Spleen (tissue), 11 donors: ENCODE measurements at regions not wholly inside any gene's neighbourhood (a gene's known extent, or its start where the extent isn't known, plus 50 kb on each side); places are given as distances from the start of the nearest gene placed in this dataset.

Experiments used
- DNase-seq: peaks from one replicate; pipeline ENCODE4 v3.0.0-alpha.2; 2020
- H3K27ac ChIP-seq, 8 donors: fragments of 200-600 bp; sonication (generic) in 7 of 8; 1 replicate in 4 of 8; 2 replicates in 4 of 8; pipeline versions ENCODE4 v1.5.0 to v1.8.0; 2016 to 2021; ENCODE audit warnings: inconsistent platforms in 4 of 8, mild to moderate bottlenecking in 4 of 8, moderate library complexity in 1 of 8
- H3K27me3 ChIP-seq, 7 donors: fragments of 200-600 bp; sonication (generic) in 6 of 7; replicated peaks in 1 of 7; 1 replicate in 4 of 7; 2 replicates in 3 of 7; pipeline versions ENCODE4 v1.5.0 to v1.8.0; 2016 to 2021; ENCODE audit warnings: inconsistent platforms in 3 of 7, mild to moderate bottlenecking in 1 of 7
- H3K36me3 ChIP-seq, 6 donors: fragments of 200-600 bp; sonication (generic) in 5 of 6; 1 replicate in 4 of 6; 2 replicates in 2 of 6; pipeline versions ENCODE4 v1.5.0 to v1.8.0; 2016 to 2021; ENCODE audit warnings: inconsistent platforms in 2 of 6
- H3K4me1 ChIP-seq, 6 donors: fragments of 200-600 bp; sonication (generic) in 5 of 6; 1 replicate in 3 of 6; 2 replicates in 3 of 6; pipeline versions ENCODE4 v1.5.0 to v1.8.0; 2016 to 2021; ENCODE audit warnings: inconsistent platforms in 3 of 6
- H3K4me3 ChIP-seq, 8 donors: fragments of 200-600 bp; sonication (generic) in 7 of 8; 1 replicate in 4 of 8; 2 replicates in 4 of 8; pipeline versions ENCODE4 v1.5.0 to v1.8.0; 2016 to 2021; ENCODE audit warnings: inconsistent platforms in 4 of 8, mild to moderate bottlenecking in 4 of 8, moderate library complexity in 2 of 8
- H3K9me3 ChIP-seq, 8 donors: fragments of 200-600 bp; sonication (generic) in 7 of 8; 1 replicate in 4 of 8; 2 replicates in 4 of 8; pipeline versions ENCODE4 v1.5.0 to v1.8.0; 2016 to 2021; ENCODE audit warnings: inconsistent platforms in 4 of 8
- POLR2A ChIP-seq, 3 donors: fragments of 450-650 bp; IDR thresholded peaks; one replicate each; pipeline ENCODE4 v1.5.1; 2017; ENCODE audit warnings: antibody characterized with exemption in 3 of 3, mild to moderate bottlenecking in 1 of 3
- POLR2AphosphoS5 ChIP-seq, 3 donors: sonication (generic); formaldehyde crosslinking; IDR thresholded peaks; one replicate each; pipeline ENCODE4 v1.5.1; 2017; ENCODE audit warnings: antibody characterized with exemption in 3 of 3
- WGBS, 5 donors: extraction: QIAGEN DNeasy Blood & Tissue Kit in 3 of 5; methylation state at CpG; one replicate each; pipeline versions ENCODE4 v1.1.5 to v1.1.7; 2013 to 2018; 5-methylcytosine and 5-hydroxymethylcytosine counted together
- intact Hi-C: fragments of 100-400 bp; cut with DNase I; formaldehyde crosslinking; loops from one replicate; pipeline ENCODE4 v1.15.0; 2023; ENCODE audit warnings: low total_unique reads
- TF ChIP-seq, protein P1 (sequence below), 11 experiments: fragments of 200-600 bp in 7 of 11; fragments of 450-650 bp in 4 of 11; sonication (generic) in 4 of 11; IDR thresholded peaks in 8 of 11; conservative IDR thresholded peaks in 3 of 11; 1 replicate in 7 of 11; 2 replicates in 4 of 11; pipeline versions ENCODE4 v1.4.0 to v1.8.0; 2016 to 2021; ENCODE audit warnings: antibody characterized with exemption in 11 of 11, inconsistent platforms in 4 of 11, mild to moderate bottlenecking in 1 of 11
- donor health status: healthy with polysubstance abuse.
- donor health status: DM: no; HTN: no; CAD: no; lungs with moderate emphysema.
- donor health status: DM: no; HTN: no; CAD: no.
- donor health status: Bipolar disorder and iron deficiency.
- donor health status: healthy.
- donor health status: DM: no; HTN: no; CAD: no.
- donor health status: DM: yes; HTN: yes; CAD: no.

DNA sequence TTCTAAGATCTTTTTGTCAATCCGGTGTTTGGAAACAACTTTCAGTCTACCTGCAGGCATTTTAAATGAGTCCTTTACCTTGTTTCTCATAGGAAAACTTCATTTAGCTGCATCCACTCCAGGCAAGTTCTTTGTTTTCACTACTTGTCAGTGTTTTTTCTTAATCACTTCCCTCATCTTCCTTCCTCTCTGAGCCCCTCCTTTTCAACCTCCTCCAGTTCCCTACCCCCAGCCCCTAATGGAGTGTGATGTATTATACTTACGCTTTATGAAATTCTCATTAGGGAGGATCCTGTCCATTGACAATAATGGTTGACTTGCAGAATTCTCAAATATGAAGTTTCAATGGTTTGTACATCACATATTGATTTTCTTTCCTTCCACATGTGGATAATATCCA is 62.5 kb upstream of the BACH1 start:
- Histone ChIP-seq H3K4me1 (peaks cover 0 to 62% (median 30%) of the 10 kb centered on the region in 6 donors), H3K27ac (peak overlapping the region in 5 of 8 donors; percentile 20 to 76 (median 70)), H3K27me3 (no peaks in the 10 kb centered on the region), H3K4me3 (no peak overlapping the region), H3K36me3 (no peaks in the 10 kb centered on the region), H3K9me3 (no peaks in the 10 kb centered on the region)
- DNase-seq = no peak
- intact Hi-C loops = no loop called here
- 59 to 91% (median 68%) methylated on average over 2 of the region's 2 CpGs for WGBS, 5 donors
- TF ChIP-seq, protein P1, sequence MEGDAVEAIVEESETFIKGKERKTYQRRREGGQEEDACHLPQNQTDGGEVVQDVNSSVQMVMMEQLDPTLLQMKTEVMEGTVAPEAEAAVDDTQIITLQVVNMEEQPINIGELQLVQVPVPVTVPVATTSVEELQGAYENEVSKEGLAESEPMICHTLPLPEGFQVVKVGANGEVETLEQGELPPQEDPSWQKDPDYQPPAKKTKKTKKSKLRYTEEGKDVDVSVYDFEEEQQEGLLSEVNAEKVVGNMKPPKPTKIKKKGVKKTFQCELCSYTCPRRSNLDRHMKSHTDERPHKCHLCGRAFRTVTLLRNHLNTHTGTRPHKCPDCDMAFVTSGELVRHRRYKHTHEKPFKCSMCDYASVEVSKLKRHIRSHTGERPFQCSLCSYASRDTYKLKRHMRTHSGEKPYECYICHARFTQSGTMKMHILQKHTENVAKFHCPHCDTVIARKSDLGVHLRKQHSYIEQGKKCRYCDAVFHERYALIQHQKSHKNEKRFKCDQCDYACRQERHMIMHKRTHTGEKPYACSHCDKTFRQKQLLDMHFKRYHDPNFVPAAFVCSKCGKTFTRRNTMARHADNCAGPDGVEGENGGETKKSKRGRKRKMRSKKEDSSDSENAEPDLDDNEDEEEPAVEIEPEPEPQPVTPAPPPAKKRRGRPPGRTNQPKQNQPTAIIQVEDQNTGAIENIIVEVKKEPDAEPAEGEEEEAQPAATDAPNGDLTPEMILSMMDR (IDR thresholded peaks at IDR 0.05 in 8 of 11, conservative IDR thresholded peaks at IDR 0.05 in 3 of 11) = no peak
- TF ChIP-seq POLR2AphosphoS5 (IDR thresholded peaks at IDR 0.05) (no peak), POLR2A (IDR thresholded peaks at IDR 0.05) (no peak)

DNA sequence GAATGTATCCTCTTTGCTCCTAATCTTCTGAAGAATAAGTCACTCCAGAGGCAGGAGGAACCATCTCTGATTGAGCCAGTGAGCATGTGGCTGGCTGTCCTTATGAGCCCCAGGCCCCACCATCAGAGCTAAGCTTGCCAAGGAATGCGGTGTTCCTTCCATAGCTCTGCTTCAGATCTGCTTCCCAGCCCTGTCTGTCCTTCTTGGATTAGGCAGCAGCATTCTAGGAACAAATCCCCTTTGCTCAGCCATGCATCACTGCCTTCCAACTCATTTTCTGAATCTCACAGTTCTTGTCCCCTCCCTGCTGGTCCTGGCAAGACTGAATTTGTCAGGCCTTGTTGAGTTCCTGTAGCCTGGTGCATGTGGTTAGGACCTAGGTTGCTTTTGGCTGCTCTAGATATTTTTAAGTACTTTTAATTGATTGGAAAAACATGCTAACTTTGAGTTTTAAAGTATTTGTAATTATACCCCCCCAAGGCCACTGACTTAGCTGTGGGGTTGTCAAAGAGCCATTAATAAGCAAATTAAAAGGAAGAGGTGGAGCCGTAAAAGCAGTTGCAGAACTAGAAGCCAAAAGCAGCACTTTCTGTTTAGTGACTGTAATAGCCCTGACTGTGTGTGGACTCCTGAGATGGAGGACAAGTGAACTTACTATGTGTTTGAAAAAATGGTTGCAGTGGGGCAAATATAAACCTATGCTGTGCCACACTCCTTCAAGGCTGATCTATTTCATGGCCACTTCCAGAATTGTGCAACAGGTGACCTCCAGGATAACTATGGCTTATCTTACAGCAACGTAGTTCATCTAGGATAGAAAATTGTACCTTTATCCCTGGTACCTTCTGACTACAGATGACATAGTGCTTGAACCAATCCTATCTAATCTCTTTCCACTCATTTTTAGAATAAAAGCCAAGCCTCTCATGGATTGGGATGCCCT is 61.3 kb upstream of the BACH1 start:
- Histone ChIP-seq H3K9me3 (no peaks in the 10 kb centered on the region), H3K36me3 (no peaks in the 10 kb centered on the region), H3K4me1 (peaks cover 0 to 62% (median 30%) of the 10 kb centered on the region in 6 donors), H3K27ac (peak overlapping the region in 5 of 8 donors; percentile 31 to 76 (median 70)), H3K4me3 (peak overlapping the region in 1 of 8 donors; percentile 7), H3K27me3 (no peaks in the 10 kb centered on the region)
- intact Hi-C loops = no loop called here
- no peak for DNase-seq
- 57 to 70% (median 68%) methylated on average over 3 of the region's 3 CpGs for WGBS, 5 donors
- TF ChIP-seq POLR2AphosphoS5 (IDR thresholded peaks at IDR 0.05) = no peak
- TF ChIP-seq, protein P1 (IDR thresholded peaks at IDR 0.05 in 8 of 11, conservative IDR thresholded peaks at IDR 0.05 in 3 of 11) = no peak
- no peak for TF ChIP-seq POLR2A (IDR thresholded peaks at IDR 0.05)

DNA sequence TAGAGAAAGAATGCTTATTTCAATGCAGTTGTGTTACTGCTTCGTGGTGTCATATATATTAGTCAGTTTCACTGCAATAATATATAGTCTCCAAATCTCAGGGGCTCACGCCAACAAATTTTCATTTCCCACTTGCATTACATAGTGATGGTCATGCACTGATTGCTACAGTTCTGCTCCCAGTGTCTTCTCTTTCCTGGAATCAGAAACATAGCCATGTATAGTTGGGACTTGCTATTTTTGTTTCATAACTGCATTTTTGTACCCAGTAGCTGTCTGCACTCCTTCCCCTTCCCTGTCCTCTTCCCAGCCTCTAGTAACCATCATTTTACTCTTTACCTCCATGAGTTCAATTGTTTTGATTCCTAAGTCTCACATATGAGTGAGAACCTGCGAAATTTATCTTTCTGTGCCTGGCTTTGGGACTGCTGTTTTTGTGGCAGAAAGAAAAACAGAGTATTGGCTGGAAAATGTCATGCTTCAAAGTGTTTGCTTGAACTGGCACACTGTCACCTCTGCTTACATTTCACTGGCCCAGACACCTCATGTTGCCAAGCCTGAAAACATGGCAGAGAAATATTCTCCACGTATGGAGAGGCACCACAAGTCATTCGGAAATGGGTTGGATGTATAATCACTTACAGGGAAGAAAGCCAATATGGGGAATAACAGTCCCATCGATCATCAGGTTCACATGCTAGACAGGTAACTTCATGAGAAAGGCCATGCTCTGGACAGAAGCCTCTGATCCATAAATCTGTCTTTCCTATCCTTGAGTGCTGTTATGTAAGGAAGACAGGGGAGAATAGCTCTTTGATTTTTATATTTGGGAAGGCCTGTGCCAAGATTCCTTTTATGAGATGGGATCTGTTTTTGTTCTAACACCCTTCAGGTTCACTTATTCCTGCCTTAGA is 60.4 kb upstream of the BACH1 start:
- H3K4me1 ChIP-seq = peaks cover 0 to 56% (median 28%) of the 10 kb centered on the region in 6 donors
- WGBS, 5 donors = 82 to 93% (median 87%) methylated on average over 6 of the region's 6 CpGs
- H3K27me3 ChIP-seq = no peaks in the 10 kb centered on the region
- no peaks in the 10 kb centered on the region for H3K36me3 ChIP-seq
- TF ChIP-seq, protein P1 (IDR thresholded peaks at IDR 0.05 in 8 of 11, conservative IDR thresholded peaks at IDR 0.05 in 3 of 11) = no peak
- no peak for TF ChIP-seq POLR2A (IDR thresholded peaks at IDR 0.05)
- no peak for TF ChIP-seq POLR2AphosphoS5 (IDR thresholded peaks at IDR 0.05)
- peak overlapping the region in 5 of 8 donors; percentile 11 to 76 (median 70) for H3K27ac ChIP-seq
- peak overlapping the region in 1 of 8 donors; percentile 7 for H3K4me3 ChIP-seq
- H3K9me3 ChIP-seq = no peaks in the 10 kb centered on the region
- intact Hi-C loops = no loop called here
- no peak for DNase-seq
